Central memory CD8-positive, alpha-beta T cell (primary cell): ENCODE measurements at regions not wholly inside any gene's neighbourhood (a gene's known extent, or its start where the extent isn't known, plus 50 kb on each side); places are given as distances from the start of the nearest gene placed in this dataset.

Source experiments
- ATAC-seq: fragments of 150-1000 bp; cut with Tn5 transposase; replicated peaks from 2 replicates; pipeline ENCODE4 v1.10.0; 2022; ENCODE audit warnings: mild to moderate bottlenecking, moderate FRiP score, moderate number of reproducible peaks; ENCODE audit not compliant: poor library complexity, severe bottlenecking; ENCODE audit errors: extremely low read depth
- DNase-seq, 2 donors: peaks; one replicate each; pipeline ENCODE4 v3.0.0; 2021; ENCODE audit warnings: low spot score in 2 of 2
- H3K27ac Mint-ChIP-seq: one replicate; pipeline ENCODE4 v1.8.0; 2022; ENCODE audit warnings: low read depth, mild to moderate bottlenecking, moderate library complexity, mixed read lengths
- H3K27me3 Mint-ChIP-seq: one replicate; pipeline ENCODE4 v1.8.0; 2022; ENCODE audit warnings: mixed read lengths
- H3K36me3 Mint-ChIP-seq: one replicate; pipeline ENCODE4 v1.8.0; 2022; ENCODE audit warnings: mild to moderate bottlenecking, moderate library complexity, mixed read lengths; ENCODE audit not compliant: insufficient read depth
- H3K4me1 Mint-ChIP-seq: one replicate; pipeline ENCODE4 v1.8.0; 2022; ENCODE audit warnings: mixed read lengths
- H3K4me3 Mint-ChIP-seq: one replicate; pipeline ENCODE4 v1.8.0; 2022; ENCODE audit warnings: mild to moderate bottlenecking, moderate library complexity, mixed read lengths
- H3K9me3 Mint-ChIP-seq: one replicate; pipeline ENCODE4 v1.8.0; 2022; ENCODE audit warnings: mixed read lengths

- no peaks in the 10 kb centered on the region for H3K4me1 Mint-ChIP-seq
- H3K27me3 Mint-ChIP-seq, result peaks cover 21% of the 10 kb centered on the region
- H3K27ac Mint-ChIP-seq, result no peak overlapping the region
- H3K4me3 Mint-ChIP-seq, result no peak overlapping the region
- DNase-seq (no peak), ATAC-seq (no peak)
- no peaks in the 10 kb centered on the region for H3K9me3 Mint-ChIP-seq
- no peaks in the 10 kb centered on the region for H3K36me3 Mint-ChIP-seq
Observed at GRCh38 chrX:16018291-16018690, 105.1 kb upstream of the GRPR start.

GRCh38 chrX:16014171-16014570 is 109.2 kb upstream of the GRPR start:
- no peak for DNase-seq
- Mint-ChIP-seq H3K4me1 (no peaks in the 10 kb centered on the region), H3K4me3 (no peak overlapping the region), H3K9me3 (no peaks in the 10 kb centered on the region), H3K36me3 (no peaks in the 10 kb centered on the region), H3K27ac (no peak overlapping the region), H3K27me3 (no peaks in the 10 kb centered on the region)
- ATAC-seq, result no peak

- DNase-seq (no peak), ATAC-seq (no peak)
- Mint-ChIP-seq H3K36me3 (no peaks in the 10 kb centered on the region), H3K9me3 (no peaks in the 10 kb centered on the region), H3K27me3 (no peaks in the 10 kb centered on the region), H3K4me1 (no peaks in the 10 kb centered on the region), H3K4me3 (no peak overlapping the region), H3K27ac (no peak overlapping the region)
Observed at GRCh38 chrX:16012250-16012649, 111.1 kb upstream of the GRPR start.

GRCh38 chrX:16005917-16006316 is 117.4 kb upstream of the GRPR start:
- Mint-ChIP-seq H3K4me1 (no peaks in the 10 kb centered on the region), H3K36me3 (no peaks in the 10 kb centered on the region), H3K4me3 (no peak overlapping the region), H3K27ac (no peak overlapping the region), H3K27me3 (peaks cover 15% of the 10 kb centered on the region), H3K9me3 (no peaks in the 10 kb centered on the region)
- ATAC-seq (no peak), DNase-seq (no peak)

- Mint-ChIP-seq H3K4me1 (no peaks in the 10 kb centered on the region), H3K9me3 (no peaks in the 10 kb centered on the region), H3K27ac (no peak overlapping the region), H3K27me3 (peaks cover 16% of the 10 kb centered on the region), H3K4me3 (no peak overlapping the region), H3K36me3 (no peaks in the 10 kb centered on the region)
- DNase-seq (no peak), ATAC-seq (no peak)
Observed at GRCh38 chrX:16002185-16002584, 121.2 kb upstream of the GRPR start.

- H3K4me1 Mint-ChIP-seq, result no peaks in the 10 kb centered on the region
- H3K27me3 Mint-ChIP-seq, result peaks cover 28% of the 10 kb centered on the region
- DNase-seq (no peak), ATAC-seq (no peak)
- H3K36me3 Mint-ChIP-seq, result no peaks in the 10 kb centered on the region
- H3K27ac Mint-ChIP-seq, result no peak overlapping the region
- no peaks in the 10 kb centered on the region for H3K9me3 Mint-ChIP-seq
- H3K4me3 Mint-ChIP-seq, result no peak overlapping the region
Observed at GRCh38 chrX:15998350-15998749, 125.0 kb upstream of the GRPR start.

GRCh38 chrX:15989716-15990115 is 133.6 kb upstream of the GRPR start:
- ATAC-seq (no peak), DNase-seq (no peak)
- H3K27ac Mint-ChIP-seq, result no peak overlapping the region

GRCh38 chrX:15988661-15989603 is 134.3 kb upstream of the AP1S2 start:
- Mint-ChIP-seq H3K9me3 (no peaks in the 10 kb centered on the region), H3K4me1 (no peaks in the 10 kb centered on the region), H3K4me3 (no peak overlapping the region), H3K27me3 (peaks cover 12% of the 10 kb centered on the region), H3K36me3 (no peaks in the 10 kb centered on the region), H3K27ac (no peak overlapping the region)
- DNase-seq (no peak), ATAC-seq (no peak)

More at GRCh38 chrX:15989716-15990115, 133.6 kb upstream of the GRPR start:
- Mint-ChIP-seq H3K36me3 (no peaks in the 10 kb centered on the region), H3K4me1 (no peaks in the 10 kb centered on the region), H3K4me3 (no peak overlapping the region), H3K27me3 (peaks cover 20% of the 10 kb centered on the region), H3K9me3 (no peaks in the 10 kb centered on the region)

GRCh38 chrX:15985937-15986336 is 131.3 kb upstream of the AP1S2 start:
- peaks cover 9% of the 10 kb centered on the region for H3K27me3 Mint-ChIP-seq
- H3K27ac Mint-ChIP-seq, result no peak overlapping the region
- no peaks in the 10 kb centered on the region for H3K36me3 Mint-ChIP-seq
- H3K4me1 Mint-ChIP-seq, result no peaks in the 10 kb centered on the region
- no peak for DNase-seq
- ATAC-seq, result no peak
- H3K4me3 Mint-ChIP-seq, result no peak overlapping the region
- H3K9me3 Mint-ChIP-seq, result no peaks in the 10 kb centered on the region

GRCh38 chrX:15983034-15983433 is 128.4 kb upstream of the AP1S2 start:
- H3K4me3 Mint-ChIP-seq, result no peak overlapping the region
- DNase-seq (no peak), ATAC-seq (no peak)
- no peaks in the 10 kb centered on the region for H3K4me1 Mint-ChIP-seq
- no peak overlapping the region for H3K27ac Mint-ChIP-seq
- no peaks in the 10 kb centered on the region for H3K36me3 Mint-ChIP-seq
- peaks cover 5% of the 10 kb centered on the region for H3K27me3 Mint-ChIP-seq
- H3K9me3 Mint-ChIP-seq, result no peaks in the 10 kb centered on the region

GRCh38 chrX:15977644-15978043 is 123.0 kb upstream of the AP1S2 start:
- Mint-ChIP-seq H3K4me1 (no peaks in the 10 kb centered on the region), H3K9me3 (no peaks in the 10 kb centered on the region), H3K27me3 (no peaks in the 10 kb centered on the region), H3K36me3 (no peaks in the 10 kb centered on the region), H3K27ac (no peak overlapping the region), H3K4me3 (no peak overlapping the region)
- DNase-seq, result no peak
- no peak for ATAC-seq

GRCh38 chrX:15976396-15976795 is 121.8 kb upstream of the AP1S2 start:
- ATAC-seq (no peak), DNase-seq (no peak)
- Mint-ChIP-seq H3K36me3 (no peaks in the 10 kb centered on the region), H3K9me3 (no peaks in the 10 kb centered on the region), H3K27ac (no peak overlapping the region), H3K27me3 (no peaks in the 10 kb centered on the region), H3K4me3 (no peak overlapping the region), H3K4me1 (no peaks in the 10 kb centered on the region)

- ATAC-seq (no peak), DNase-seq (no peak)
- no peaks in the 10 kb centered on the region for H3K4me1 Mint-ChIP-seq
- no peaks in the 10 kb centered on the region for H3K9me3 Mint-ChIP-seq
- peaks cover 6% of the 10 kb centered on the region for H3K27me3 Mint-ChIP-seq
- no peaks in the 10 kb centered on the region for H3K36me3 Mint-ChIP-seq
- no peak overlapping the region for H3K27ac Mint-ChIP-seq
- no peak overlapping the region for H3K4me3 Mint-ChIP-seq
Observed at GRCh38 chrX:15973946-15974345, 119.3 kb upstream of the AP1S2 start.
